ENCODE measurements at regions not wholly inside any gene's neighbourhood (a gene's known extent, or its start where the extent isn't known, plus 50 kb on each side); places are given as distances from the start of the nearest gene placed in this dataset.

DNA sequence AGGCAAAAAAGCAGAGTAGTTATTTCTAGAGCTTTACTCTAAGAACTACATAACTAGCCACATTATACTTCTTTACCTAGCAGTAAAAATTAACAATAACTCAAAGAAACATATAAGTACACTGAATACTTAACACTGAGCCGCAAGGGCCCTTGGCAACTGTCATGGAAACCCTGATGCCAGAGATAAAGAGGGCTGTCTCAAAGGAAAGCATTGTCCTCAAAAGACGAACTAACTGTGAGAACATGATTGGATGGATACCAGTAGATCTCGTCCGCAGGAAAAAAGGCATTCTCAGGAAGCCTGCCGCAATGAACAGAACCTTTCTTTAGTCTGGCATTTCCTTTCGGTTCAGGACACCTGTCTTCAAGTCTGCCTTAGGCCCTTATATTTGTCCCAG, 379.0 kb upstream of the SLC30A5 start:
- Histone ChIP-seq H3K36me3 (replicated peaks in 1 of 2; ENCODE audit: control extremely low read depth in 1 of 2, control insufficient read depth in 1 of 2, extremely low read depth in 1 of 2, insufficient read depth in 2 of 2, low read length in 1 of 2) (no peaks in the 10 kb centered on the region), H3K4me2 (replicated peaks; ENCODE audit: low read depth, low read length, poor library complexity, severe bottlenecking) (no peak overlapping the region), H3K79me2 (ENCODE audit: control insufficient read depth, insufficient read depth, low read length) (no peaks in the 10 kb centered on the region), H3K4me3 (ENCODE audit: control extremely low read depth in 1 of 5, extremely low read depth in 1 of 5, insufficient read depth in 1 of 5, low read depth in 2 of 5, low read length in 4 of 5) (no peak overlapping the region), H3K9ac (ENCODE audit: low read length) (no peak overlapping the region), H3K27ac (ENCODE audit: low read length in 2 of 2) (peak overlapping the region in 1 of 2 donors; percentile 57), H3K9me3 (ENCODE audit: control extremely low read depth in 1 of 3, control insufficient read depth in 2 of 3, insufficient read depth in 1 of 3, low read length in 2 of 3) (peaks cover 0 to 4% (median 0%) of the 10 kb centered on the region in 3 donors), H4K20me1 (ENCODE audit: control insufficient read depth, insufficient read depth, low read length, poor library complexity, severe bottlenecking) (no peaks in the 10 kb centered on the region), H3K27me3 (replicated peaks in 1 of 4; ENCODE audit: control extremely low read depth in 1 of 4, control insufficient read depth in 3 of 4, insufficient read depth in 4 of 4, low read length in 3 of 4) (no peaks in the 10 kb centered on the region), H3K4me1 (ENCODE audit: control insufficient read depth in 2 of 2, insufficient read depth in 2 of 2, low read length in 2 of 2) (peaks cover 40% of the 10 kb centered on the region in 2 donors), H2AFZ (ENCODE audit: insufficient read depth, low read depth, low read length, poor library complexity, severe bottlenecking) (no peak overlapping the region)
- CTCF ChIA-PET, result no interaction called here
- Mint-ChIP-seq H3K4me1 (peaks cover 47% of the 10 kb centered on the region), H3K4me3 (no peak overlapping the region), H3K27ac (peak overlapping the region; percentile 21), H3K9me3 (ENCODE audit: insufficient read depth) (peaks cover 2% of the 10 kb centered on the region), H3K27me3 (no peaks in the 10 kb centered on the region)
- ATAC-seq (ENCODE audit: low read depth) (no peak), DNase-seq (no peak)
- POLR2A ChIA-PET, result no interaction called here
- WGBS (ENCODE audit: insufficient coverage), result 96% methylated on average over 6 of the region's 6 CpGs
- TF ChIP-seq EZH2 (IDR thresholded peaks at IDR 0.05; ENCODE audit: borderline replicate concordance, insufficient read depth, low read depth, low read length, poor library complexity, severe bottlenecking), result no peak
- TF ChIP-seq, protein P1, sequence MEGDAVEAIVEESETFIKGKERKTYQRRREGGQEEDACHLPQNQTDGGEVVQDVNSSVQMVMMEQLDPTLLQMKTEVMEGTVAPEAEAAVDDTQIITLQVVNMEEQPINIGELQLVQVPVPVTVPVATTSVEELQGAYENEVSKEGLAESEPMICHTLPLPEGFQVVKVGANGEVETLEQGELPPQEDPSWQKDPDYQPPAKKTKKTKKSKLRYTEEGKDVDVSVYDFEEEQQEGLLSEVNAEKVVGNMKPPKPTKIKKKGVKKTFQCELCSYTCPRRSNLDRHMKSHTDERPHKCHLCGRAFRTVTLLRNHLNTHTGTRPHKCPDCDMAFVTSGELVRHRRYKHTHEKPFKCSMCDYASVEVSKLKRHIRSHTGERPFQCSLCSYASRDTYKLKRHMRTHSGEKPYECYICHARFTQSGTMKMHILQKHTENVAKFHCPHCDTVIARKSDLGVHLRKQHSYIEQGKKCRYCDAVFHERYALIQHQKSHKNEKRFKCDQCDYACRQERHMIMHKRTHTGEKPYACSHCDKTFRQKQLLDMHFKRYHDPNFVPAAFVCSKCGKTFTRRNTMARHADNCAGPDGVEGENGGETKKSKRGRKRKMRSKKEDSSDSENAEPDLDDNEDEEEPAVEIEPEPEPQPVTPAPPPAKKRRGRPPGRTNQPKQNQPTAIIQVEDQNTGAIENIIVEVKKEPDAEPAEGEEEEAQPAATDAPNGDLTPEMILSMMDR (IDR thresholded peaks at IDR 0.05), result no peak
- intact Hi-C loops (cut with micrococcal nuclease), result no loop called here

DNA sequence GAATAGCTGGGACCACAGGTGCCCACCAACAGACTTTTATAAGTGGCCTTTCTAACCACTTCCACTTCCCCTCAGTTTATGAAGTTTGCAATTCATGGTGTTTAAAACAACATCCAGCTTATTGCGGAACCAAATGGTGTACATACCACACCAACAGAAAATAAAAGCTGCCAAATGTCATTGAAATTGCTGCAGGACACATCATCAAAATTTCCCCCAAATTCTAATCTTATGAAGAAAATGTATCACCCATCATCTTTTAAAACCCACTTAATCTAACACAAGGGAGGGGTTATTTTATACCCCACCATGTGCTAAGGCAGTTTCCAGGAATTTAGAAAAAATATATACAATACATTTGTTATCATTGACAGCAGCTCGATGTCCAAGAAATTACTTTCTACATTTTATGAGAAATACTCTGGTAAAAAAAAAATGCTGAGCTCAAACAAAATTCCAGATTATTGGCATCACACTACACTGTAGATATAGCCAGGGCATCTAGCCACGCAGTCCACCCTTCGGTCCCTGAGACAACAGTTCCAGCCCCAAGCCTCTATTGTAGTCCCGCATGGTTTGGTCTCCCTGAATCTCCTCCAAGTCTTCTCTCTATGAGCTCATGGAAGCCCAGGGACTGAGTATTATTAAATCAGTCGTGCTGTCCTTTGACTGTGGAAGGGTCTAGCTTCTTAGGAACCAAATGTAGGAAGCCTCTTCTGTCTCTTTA, 372.8 kb upstream of the SLC30A5 start:
- DNase-seq (no peak), ATAC-seq (ENCODE audit: low read depth) (no peak)
- H4K20me1 ChIP-seq (ENCODE audit: control insufficient read depth, insufficient read depth, low read length, poor library complexity, severe bottlenecking), result no peaks in the 10 kb centered on the region
- intact Hi-C loops (cut with micrococcal nuclease), result no loop called here
- WGBS (ENCODE audit: insufficient coverage), result 86% methylated on average over 4 of the region's 6 CpGs
- TF ChIP-seq EZH2 (IDR thresholded peaks at IDR 0.05; ENCODE audit: borderline replicate concordance, insufficient read depth, low read depth, low read length, poor library complexity, severe bottlenecking), result no peak
- TF ChIP-seq, protein P1 (IDR thresholded peaks at IDR 0.05), result no peak
- ChIA-PET CTCF (interaction anchor here (1.8 kb wide), 1 partner anchor 10 kb away, joined by 4 read pairs; no protein-coding TSS in a partner anchor), POLR2A (no interaction called here)
- no peaks in the 10 kb centered on the region for H3K36me3 ChIP-seq (replicated peaks in 1 of 2; ENCODE audit: control extremely low read depth in 1 of 2, control insufficient read depth in 1 of 2, extremely low read depth in 1 of 2, insufficient read depth in 2 of 2, low read length in 1 of 2)
- H3K27me3 Mint-ChIP-seq, result no peaks in the 10 kb centered on the region
- no peak overlapping the region for H3K4me2 ChIP-seq (replicated peaks; ENCODE audit: low read depth, low read length, poor library complexity, severe bottlenecking)
- H3K27me3 ChIP-seq (replicated peaks in 1 of 4; ENCODE audit: control extremely low read depth in 1 of 4, control insufficient read depth in 3 of 4, insufficient read depth in 4 of 4, low read length in 3 of 4), result no peaks in the 10 kb centered on the region
- no peak overlapping the region for H3K9ac ChIP-seq (ENCODE audit: low read length)
- H3K4me3 ChIP-seq (ENCODE audit: control extremely low read depth in 1 of 5, extremely low read depth in 1 of 5, insufficient read depth in 1 of 5, low read depth in 2 of 5, low read length in 4 of 5), result no peak overlapping the region
- H3K79me2 ChIP-seq (ENCODE audit: control insufficient read depth, insufficient read depth, low read length), result no peaks in the 10 kb centered on the region
- H2AFZ ChIP-seq (ENCODE audit: insufficient read depth, low read depth, low read length, poor library complexity, severe bottlenecking), result no peak overlapping the region
- peaks cover 6% of the 10 kb centered on the region for H3K9me3 Mint-ChIP-seq (ENCODE audit: insufficient read depth)
- no peak overlapping the region for H3K27ac ChIP-seq (ENCODE audit: low read length in 2 of 2)
- no peak overlapping the region for H3K4me3 Mint-ChIP-seq
- H3K27ac Mint-ChIP-seq, result no peak overlapping the region
- peaks cover 7% of the 10 kb centered on the region for H3K4me1 Mint-ChIP-seq
- H3K9me3 ChIP-seq (ENCODE audit: control extremely low read depth in 1 of 3, control insufficient read depth in 2 of 3, insufficient read depth in 1 of 3, low read length in 2 of 3), result peaks cover 1 to 19% (median 10%) of the 10 kb centered on the region in 3 donors
- H3K4me1 ChIP-seq (ENCODE audit: control insufficient read depth in 2 of 2, insufficient read depth in 2 of 2, low read length in 2 of 2), result no peaks in the 10 kb centered on the region
